Activated CD4-positive, alpha-beta T cell treated with anti-CD3 and anti-CD28 coated beads, Interleukin-2, Interleukin-6, amounts not matched to agents 100 ng/mL and 50 ng/mL, durations not matched to agents 16 hours and 8 hours (primary cell): ENCODE measurements at regions not wholly inside any gene's neighbourhood (a gene's known extent, or its start where the extent isn't known, plus 50 kb on each side); places are given as distances from the start of the nearest gene placed in this dataset.

Source experiments
- DNase-seq: peaks from one replicate; pipeline ENCODE4 v3.0.0-alpha.2; 2020

GRCh38 chr7:124489082-124489819 is 276.3 kb downstream of the GPR37 start:
- DNase-seq = no peak

- no peak for DNase-seq
Measured at GRCh38 chr7:124482229-124482628, 283.4 kb downstream of the GPR37 start.

- no peak for DNase-seq
Measured at GRCh38 chr7:124480821-124481290, 284.7 kb downstream of the GPR37 start.

- no peak for DNase-seq
Measured at GRCh38 chr7:124480036-124480820, 285.4 kb downstream of the GPR37 start.

- DNase-seq = no peak
Measured at GRCh38 chr7:124462249-124462648, 303.3 kb downstream of the GPR37 start.

GRCh38 chr7:124460555-124460954 is 305.0 kb downstream of the GPR37 start:
- DNase-seq = no peak

- no peak for DNase-seq
Measured at GRCh38 chr7:124460056-124460450, 305.5 kb downstream of the GPR37 start.

- no peak for DNase-seq
Measured at GRCh38 chr7:124459101-124460055, 306.2 kb downstream of the GPR37 start.

- DNase-seq = no peak
Measured at GRCh38 chr7:124457841-124458240, 307.8 kb downstream of the GPR37 start.

GRCh38 chr7:124456286-124456685 is 309.3 kb downstream of the GPR37 start:
- no peak for DNase-seq

- no peak for DNase-seq
Measured at GRCh38 chr7:124452186-124452585, 313.4 kb downstream of the GPR37 start.

- DNase-seq = no peak
Measured at GRCh38 chr7:124449896-124450295, 315.7 kb downstream of the GPR37 start.

GRCh38 chr7:124444696-124445480 is 320.7 kb downstream of the GPR37 start:
- no peak for DNase-seq

- no peak for DNase-seq
Measured at GRCh38 chr7:124443762-124444161, 321.8 kb downstream of the GPR37 start.

- no peak for DNase-seq
Measured at GRCh38 chr7:124440081-124440480, 325.5 kb downstream of the GPR37 start.

- no peak for DNase-seq
Measured at GRCh38 chr7:124432009-124432578, 333.5 kb downstream of the GPR37 start.

- DNase-seq = no peak
Measured at GRCh38 chr7:124429923-124430322, 335.7 kb downstream of the GPR37 start.

GRCh38 chr7:124428781-124429180 is 336.8 kb downstream of the GPR37 start:
- DNase-seq = no peak

GRCh38 chr7:124426621-124427020 is 339.0 kb downstream of the GPR37 start:
- no peak for DNase-seq

GRCh38 chr7:124423863-124424262 is 341.7 kb downstream of the GPR37 start:
- DNase-seq = no peak

GRCh38 chr7:124422081-124422480 is 343.5 kb downstream of the GPR37 start:
- DNase-seq = no peak

- DNase-seq = no peak
Measured at GRCh38 chr7:124420367-124420766, 345.2 kb downstream of the GPR37 start.
